ENCODE measurements at regions not wholly inside any gene's neighbourhood (a gene's known extent, or its start where the extent isn't known, plus 50 kb on each side); places are given as distances from the start of the nearest gene placed in this dataset.

DNA sequence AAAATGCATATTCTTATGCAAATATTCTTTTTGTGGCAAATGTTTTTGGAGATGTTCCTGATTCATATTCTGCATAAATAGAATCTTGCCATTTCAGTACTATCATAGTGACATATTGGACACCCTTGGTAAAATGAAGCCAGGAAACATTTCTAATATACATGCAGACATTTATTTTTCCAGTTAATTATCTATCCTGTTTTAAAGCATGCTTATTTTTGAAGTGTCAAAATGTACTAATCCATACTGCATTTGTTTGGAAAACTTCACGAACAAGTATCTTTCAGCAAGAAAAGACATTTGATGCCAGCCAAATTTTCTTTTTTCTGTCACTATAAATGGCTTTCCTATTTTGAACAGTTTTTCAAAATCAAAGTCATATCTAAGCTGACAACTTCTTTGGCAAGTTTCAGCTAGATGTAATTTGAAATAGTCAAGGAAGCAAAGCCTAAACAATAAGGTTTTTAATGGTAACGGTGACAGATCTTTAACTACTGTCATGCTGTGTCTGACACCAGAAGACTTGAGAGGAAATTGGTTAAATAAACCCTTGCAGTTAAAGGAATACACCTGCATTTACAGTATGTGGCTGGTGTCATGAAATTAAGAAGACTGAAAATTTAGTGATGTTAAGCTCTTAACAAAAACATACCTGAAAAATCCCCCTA is 284.3 kb downstream of the TLE1 start:
- Histone ChIP-seq H3K36me3 (replicated peaks; ENCODE audit: insufficient read depth, low read length) (no peaks in the 10 kb centered on the region), H3K4me1 (ENCODE audit: low read length) (no peaks in the 10 kb centered on the region), H2AFZ (ENCODE audit: low read length) (no peak overlapping the region), H3K27ac (ENCODE audit: low read length) (no peak overlapping the region), H3K4me3 (ENCODE audit: low read length) (no peak overlapping the region), H3K79me2 (ENCODE audit: low read length) (no peaks in the 10 kb centered on the region), H3F3A (ENCODE audit: insufficient read depth, low read length) (no peaks in the 10 kb centered on the region), H3K27me3 (replicated peaks; ENCODE audit: insufficient read depth, low read length) (no peaks in the 10 kb centered on the region), H3K9ac (ENCODE audit: low read length) (no peak overlapping the region), H4K20me1 (ENCODE audit: insufficient read depth, low read length) (no peaks in the 10 kb centered on the region), H3K4me2 (ENCODE audit: low read depth, low read length) (no peak overlapping the region), H3K9me3 (replicated peaks; ENCODE audit: insufficient read depth, low read length) (no peaks in the 10 kb centered on the region), H3K9me2 (replicated peaks; ENCODE audit: insufficient read depth, low read length) (no peaks in the 10 kb centered on the region)
- TF ChIP-seq EZH2 (optimal IDR thresholded peaks at IDR 0.05; ENCODE audit: low read depth, low read length) = no peak
- TF ChIP-seq, protein P1, sequence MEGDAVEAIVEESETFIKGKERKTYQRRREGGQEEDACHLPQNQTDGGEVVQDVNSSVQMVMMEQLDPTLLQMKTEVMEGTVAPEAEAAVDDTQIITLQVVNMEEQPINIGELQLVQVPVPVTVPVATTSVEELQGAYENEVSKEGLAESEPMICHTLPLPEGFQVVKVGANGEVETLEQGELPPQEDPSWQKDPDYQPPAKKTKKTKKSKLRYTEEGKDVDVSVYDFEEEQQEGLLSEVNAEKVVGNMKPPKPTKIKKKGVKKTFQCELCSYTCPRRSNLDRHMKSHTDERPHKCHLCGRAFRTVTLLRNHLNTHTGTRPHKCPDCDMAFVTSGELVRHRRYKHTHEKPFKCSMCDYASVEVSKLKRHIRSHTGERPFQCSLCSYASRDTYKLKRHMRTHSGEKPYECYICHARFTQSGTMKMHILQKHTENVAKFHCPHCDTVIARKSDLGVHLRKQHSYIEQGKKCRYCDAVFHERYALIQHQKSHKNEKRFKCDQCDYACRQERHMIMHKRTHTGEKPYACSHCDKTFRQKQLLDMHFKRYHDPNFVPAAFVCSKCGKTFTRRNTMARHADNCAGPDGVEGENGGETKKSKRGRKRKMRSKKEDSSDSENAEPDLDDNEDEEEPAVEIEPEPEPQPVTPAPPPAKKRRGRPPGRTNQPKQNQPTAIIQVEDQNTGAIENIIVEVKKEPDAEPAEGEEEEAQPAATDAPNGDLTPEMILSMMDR (IDR thresholded peaks at IDR 0.05; ENCODE audit: low read length) = no peak
- DNase-seq = no peak

DNA sequence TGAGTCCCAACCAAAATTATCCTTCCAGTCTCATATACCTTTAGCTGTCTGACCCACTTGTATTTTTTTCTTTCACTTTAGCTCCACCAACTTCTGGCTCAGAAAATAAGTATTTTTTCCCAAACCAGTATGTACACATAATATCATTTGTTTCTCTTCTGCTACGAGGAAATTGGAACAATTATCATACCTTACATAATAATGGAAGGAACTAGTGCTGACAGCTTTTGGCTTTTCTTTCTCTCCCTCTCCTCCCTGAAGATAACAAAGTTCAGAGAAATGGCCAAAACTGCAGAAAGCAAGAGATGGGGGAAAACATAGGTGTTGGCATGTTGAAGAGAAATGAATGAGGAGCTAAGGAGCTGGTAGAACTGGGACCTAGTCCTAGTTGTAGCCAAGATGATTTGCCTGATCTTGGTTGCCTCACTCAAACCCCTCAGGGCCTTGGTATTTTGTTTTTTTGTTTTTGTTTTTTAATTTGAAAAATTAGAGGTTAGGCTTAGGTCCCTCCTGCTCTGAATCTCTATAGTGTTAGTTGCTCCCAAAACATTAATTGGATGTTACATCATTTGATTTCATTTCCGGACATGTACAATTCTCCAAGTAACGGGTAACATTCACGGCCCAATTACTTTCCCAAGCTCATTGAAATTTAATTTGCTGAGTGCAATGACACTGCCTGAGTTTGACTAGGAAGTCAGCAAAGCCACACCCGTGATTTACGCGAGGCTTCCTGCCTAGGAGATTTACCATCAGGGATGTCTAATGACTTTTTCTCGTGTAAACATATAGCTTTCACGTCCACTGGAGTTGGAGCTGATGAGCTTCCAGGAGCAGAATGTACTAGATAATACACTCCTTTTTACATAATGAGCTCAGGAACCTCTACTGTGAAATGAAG is 291.6 kb downstream of the TLE1 start:
- H2AFZ ChIP-seq (ENCODE audit: low read length) = no peak overlapping the region

DNA sequence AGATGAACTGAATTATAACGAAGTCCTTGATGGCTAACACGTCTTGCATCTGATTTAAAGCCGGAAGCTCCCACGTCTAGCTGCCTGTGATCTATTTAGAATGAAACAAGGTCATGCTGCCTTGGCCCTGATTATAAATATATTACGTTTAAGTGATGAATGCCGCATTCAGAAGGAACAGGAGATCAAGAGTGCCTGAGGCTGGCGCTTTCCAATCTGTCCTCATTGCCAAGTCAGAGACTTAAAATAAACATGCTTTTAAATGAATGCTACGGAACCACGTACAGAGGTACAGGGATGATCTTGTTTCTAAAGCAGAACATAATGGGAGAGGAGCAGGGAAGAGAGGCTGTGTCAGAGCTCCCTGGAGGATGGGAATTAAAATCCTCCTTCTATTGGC is 292.8 kb downstream of the TLE1 start:
- no peak overlapping the region for H3K27ac ChIP-seq (ENCODE audit: low read length)
- no peaks in the 10 kb centered on the region for H4K20me1 ChIP-seq (ENCODE audit: insufficient read depth, low read length)
- no peaks in the 10 kb centered on the region for H3K4me1 ChIP-seq (ENCODE audit: low read length)
- no peaks in the 10 kb centered on the region for H3F3A ChIP-seq (ENCODE audit: insufficient read depth, low read length)
- no peak overlapping the region for H3K9ac ChIP-seq (ENCODE audit: low read length)
- no peaks in the 10 kb centered on the region for H3K9me3 ChIP-seq (replicated peaks; ENCODE audit: insufficient read depth, low read length)
- no peaks in the 10 kb centered on the region for H3K36me3 ChIP-seq (replicated peaks; ENCODE audit: insufficient read depth, low read length)
- H2AFZ ChIP-seq (ENCODE audit: low read length) = no peak overlapping the region
- no peak overlapping the region for H3K4me3 ChIP-seq (ENCODE audit: low read length)
- H3K27me3 ChIP-seq (replicated peaks; ENCODE audit: insufficient read depth, low read length) = no peaks in the 10 kb centered on the region
- DNase-seq = no peak
- TF ChIP-seq, protein P1 (IDR thresholded peaks at IDR 0.05; ENCODE audit: low read length) = no peak
- TF ChIP-seq EZH2 (optimal IDR thresholded peaks at IDR 0.05; ENCODE audit: low read depth, low read length) = no peak
- no peak for TF ChIP-seq EZH2phosphoT487 (IDR thresholded peaks at IDR 0.05; ENCODE audit: low read length)
- no peaks in the 10 kb centered on the region for H3K9me2 ChIP-seq (replicated peaks; ENCODE audit: insufficient read depth, low read length)
- H3K79me2 ChIP-seq (ENCODE audit: low read length) = no peaks in the 10 kb centered on the region
- no peak overlapping the region for H3K4me2 ChIP-seq (ENCODE audit: low read depth, low read length)

More for the DNA sequence above, 291.6 kb downstream of the TLE1 start:
- Histone ChIP-seq H4K20me1 (ENCODE audit: insufficient read depth, low read length) (no peaks in the 10 kb centered on the region), H3K4me2 (ENCODE audit: low read depth, low read length) (no peak overlapping the region), H3K4me3 (ENCODE audit: low read length) (no peak overlapping the region), H3K9me3 (replicated peaks; ENCODE audit: insufficient read depth, low read length) (no peaks in the 10 kb centered on the region), H3K27me3 (replicated peaks; ENCODE audit: insufficient read depth, low read length) (no peaks in the 10 kb centered on the region), H3K36me3 (replicated peaks; ENCODE audit: insufficient read depth, low read length) (no peaks in the 10 kb centered on the region), H3F3A (ENCODE audit: insufficient read depth, low read length) (no peaks in the 10 kb centered on the region), H3K9ac (ENCODE audit: low read length) (no peak overlapping the region), H3K9me2 (replicated peaks; ENCODE audit: insufficient read depth, low read length) (no peaks in the 10 kb centered on the region), H3K4me1 (ENCODE audit: low read length) (no peaks in the 10 kb centered on the region), H3K27ac (ENCODE audit: low read length) (no peak overlapping the region), H3K79me2 (ENCODE audit: low read length) (no peaks in the 10 kb centered on the region)
- TF ChIP-seq EZH2 (optimal IDR thresholded peaks at IDR 0.05; ENCODE audit: low read depth, low read length) = no peak
- no peak for TF ChIP-seq EZH2phosphoT487 (IDR thresholded peaks at IDR 0.05; ENCODE audit: low read length)
- TF ChIP-seq, protein P1 (IDR thresholded peaks at IDR 0.05; ENCODE audit: low read length) = no peak
- DNase-seq = no peak
